Panc1 (cell line): ENCODE measurements at regions not wholly inside any gene's neighbourhood (a gene's known extent, or its start where the extent isn't known, plus 50 kb on each side); places are given as distances from the start of the nearest gene placed in this dataset.
A peak's percentile ranks its signal among the peaks of the same experiment; 100 is the strongest.

Experiments used
- ATAC-seq: fragments of 200-7000 bp; cut with Tn5 transposase; 2 replicates; pipeline ENCODE4 v1.9.1; 2020; ENCODE audit warnings: mild to moderate bottlenecking, moderate library complexity
- BruUV-seq: library from RNA; stranded (reverse); fragments of 400-500 nt; replicated peaks from 2 replicates; lab custom pipeline; 2021; lab: Mats Ljungman, UMichigan
- CTCF ChIA-PET: fragments of 300-600 bp; sonication (Branson Sonifier 250); formaldehyde crosslinking; loops from one replicate; lab custom pipeline; 2022; ENCODE audit warnings: antibody characterized with exemption; lab: Charles Lee
- POLR2A ChIA-PET: fragments of 300-600 bp; sonication (Branson Sonifier 250); formaldehyde crosslinking; loops from one replicate; lab custom pipeline; 2022; ENCODE audit warnings: antibody characterized with exemption; lab: Charles Lee
- DNase-seq: peaks from one replicate; pipeline ENCODE4 v3.0.0-alpha.2; 2010; ENCODE audit warnings: low read depth, low spot score
- H3K27ac ChIP-seq: 2 replicates; pipeline ENCODE4 v1.5.1; 2011; ENCODE audit warnings: mild to moderate bottlenecking, low read length, inconsistent platforms
- H3K27me3 ChIP-seq: fragments of 200-500 bp; sonication (Bioruptor generic); 2 replicates; pipeline ENCODE4 v1.6.0; 2014; ENCODE audit warnings: low read length, inconsistent platforms; ENCODE audit not compliant: control insufficient read depth, insufficient read depth
- H3K36me3 ChIP-seq: fragments of 200-500 bp; sonication (Bioruptor generic); 2 replicates; pipeline ENCODE4 v1.5.1; 2014; ENCODE audit warnings: inconsistent platforms, mild to moderate bottlenecking, low read length, moderate library complexity; ENCODE audit not compliant: control insufficient read depth, insufficient read depth
- H3K4me1 ChIP-seq: 2 replicates; pipeline ENCODE4 v1.5.1; 2011; ENCODE audit warnings: inconsistent platforms, mild to moderate bottlenecking, low read length, moderate library complexity; ENCODE audit not compliant: control insufficient read depth, insufficient read depth
- H3K4me3 ChIP-seq, 2 experiments: 2 replicates each; pipeline ENCODE4 v1.5.1; 2011 to 2012; ENCODE audit warnings: low read depth in 2 of 2, low read length in 2 of 2, mild to moderate bottlenecking in 2 of 2, inconsistent platforms in 1 of 2, moderate library complexity in 1 of 2
- H3K9me3 ChIP-seq: fragments of 200-500 bp; sonication (Bioruptor generic); 2 replicates; pipeline ENCODE4 v1.5.1; 2014; ENCODE audit warnings: low read depth, mild to moderate bottlenecking, inconsistent platforms, low read length, moderate library complexity; ENCODE audit not compliant: control insufficient read depth, insufficient read depth
- CTCF ChIP-seq: fragments of 450-650 bp; IDR thresholded peaks from 2 replicates; pipeline ENCODE4 v1.5.1; 2017; ENCODE audit warnings: mild to moderate bottlenecking
- POLR2AphosphoS5 ChIP-seq: IDR thresholded peaks from 2 replicates; pipeline ENCODE4 v1.6.1; 2012; ENCODE audit warnings: mild to moderate bottlenecking, low read depth, low read length, moderate library complexity
- REST ChIP-seq, 2 experiments: IDR thresholded peaks; 2 replicates each; pipeline ENCODE4 v1.6.1; 2011 to 2012; ENCODE audit warnings: low read depth in 2 of 2, control low read depth in 1 of 2, low read length in 1 of 2, mild to moderate bottlenecking in 1 of 2, moderate library complexity in 1 of 2; ENCODE audit not compliant: insufficient read depth in 1 of 2
- SIN3A ChIP-seq: IDR thresholded peaks from 2 replicates; pipeline ENCODE4 v1.6.1; 2012; ENCODE audit warnings: low read depth, mild to moderate bottlenecking, low read length, moderate library complexity, borderline replicate concordance; ENCODE audit not compliant: insufficient read depth
- TCF7L2 ChIP-seq: IDR thresholded peaks from 2 replicates; pipeline ENCODE4 v1.6.1; 2011; ENCODE audit warnings: mild to moderate bottlenecking, low read depth, low read length, inconsistent platforms
- in situ Hi-C: cut with HindIII; loops from 2 replicates; pipeline ENCODE4 v1.10.0; 2016; ENCODE audit warnings: low sequenced_read_pairs, low pct_unique_long_range_greater_than_20kb
- intact Hi-C: fragments of 100-400 bp; cut with micrococcal nuclease; formaldehyde crosslinking; loops from one replicate; pipeline ENCODE4 v1.10.0; 2022; ENCODE audit not compliant: unreplicated experiment

DNA sequence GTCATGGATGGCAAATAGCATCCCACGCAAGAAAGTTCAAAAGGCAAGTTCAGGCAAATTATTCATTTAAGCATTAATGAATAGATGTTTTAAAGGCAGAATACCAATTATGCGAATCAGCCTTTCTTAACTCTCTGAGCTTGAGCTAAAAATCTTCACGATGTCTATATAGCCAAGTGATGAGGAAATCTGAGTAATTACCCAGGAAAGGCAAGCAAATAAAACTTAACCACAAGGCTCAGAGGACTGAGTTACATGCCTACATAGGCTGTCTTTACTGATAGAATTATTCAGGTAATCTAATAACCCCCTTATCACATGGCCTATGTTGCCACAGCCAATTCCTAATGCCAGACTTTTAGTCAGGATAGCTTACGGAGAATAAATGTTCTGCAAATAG is 120.8 kb upstream of the MTAP start:
- H3K9me3 ChIP-seq, result no peaks in the 10 kb centered on the region
- peaks cover 96% of the 10 kb centered on the region for H3K4me1 ChIP-seq
- in situ Hi-C loops (no loop called here), intact Hi-C loops (loop anchor here (5.0 to 10.0 kb wide), 2 partner anchors 89 to 103 kb away; no protein-coding TSS in a partner anchor)
- ATAC-seq (peak; percentile 25), DNase-seq (peak; percentile 89)
- POLR2A ChIA-PET, result no interaction called here
- BruUV-seq, result no TSS peak
- H3K27me3 ChIP-seq, result no peaks in the 10 kb centered on the region
- CTCF ChIA-PET, result interaction anchor here (0.9 kb wide), 1 partner anchor 107 kb away, joined by 3 read pairs; no protein-coding TSS in a partner anchor
- no peaks in the 10 kb centered on the region for H3K36me3 ChIP-seq
- no peak overlapping the region for H3K4me3 ChIP-seq
- peak overlapping the region; percentile 95 for H3K27ac ChIP-seq
- TF ChIP-seq REST (IDR thresholded peaks at IDR 0.05; ENCODE audit: insufficient read depth in 1 of 2, low read depth in 2 of 2, low read length in 1 of 2), result 0 out of 4 replicates have a peak, but pooled peaks of 1 of the 2 experiments have one; percentile 17
- peak; percentile 62 for TF ChIP-seq TCF7L2
- TF ChIP-seq POLR2AphosphoS5, result peak; percentile 33; the same call in 1 of the 2 replicates
- TF ChIP-seq SIN3A, result no peak

GRCh38 chr9:21682381-21682780 is 120.1 kb upstream of the MTAP start:
- no TSS peak for BruUV-seq
- Histone ChIP-seq H3K4me3 (no peak overlapping the region), H3K27ac (peak overlapping the region; percentile 95), H3K9me3 (no peaks in the 10 kb centered on the region), H3K27me3 (no peaks in the 10 kb centered on the region), H3K4me1 (peaks cover 100% of the 10 kb centered on the region), H3K36me3 (no peaks in the 10 kb centered on the region)
- intact Hi-C loops (loop anchor here (5.0 to 10.0 kb wide), 2 partner anchors 90 to 102 kb away; no protein-coding TSS in a partner anchor), in situ Hi-C loops (no loop called here)
- DNase-seq, result no peak
- TF ChIP-seq TCF7L2, result no peak
- TF ChIP-seq REST (IDR thresholded peaks at IDR 0.05; ENCODE audit: insufficient read depth in 1 of 2, low read depth in 2 of 2, low read length in 1 of 2), result no peak
- no peak for TF ChIP-seq CTCF
- TF ChIP-seq SIN3A, result no peak
- TF ChIP-seq POLR2AphosphoS5, result no peak
- ChIA-PET CTCF (interaction anchor here (0.9 kb wide), 1 partner anchor 107 kb away, joined by 3 read pairs; no protein-coding TSS in a partner anchor), POLR2A (no interaction called here)
- no peak for ATAC-seq
